AG04449 (cell line): ENCODE measurements at regions not wholly inside any gene's neighbourhood (a gene's known extent, or its start where the extent isn't known, plus 50 kb on each side); places are given as distances from the start of the nearest gene placed in this dataset.

ENCODE experiments used
- CTCF ChIA-PET: fragments of 350-600 bp; formaldehyde crosslinking; extraction: SDS; loops from one replicate; lab custom pipeline; 2021; ENCODE audit warnings: antibody characterized with exemption; lab: Yijun Ruan, JAX
- POLR2A ChIA-PET: fragments of 400-600, 350-600 bp; formaldehyde crosslinking; extraction: SDS; loops from one replicate; lab custom pipeline; 2020; ENCODE audit warnings: antibody characterized with exemption, inconsistent platforms; lab: Yijun Ruan, JAX
- DNase-seq: peaks from one replicate; pipeline ENCODE4 v3.0.0-alpha.2; 2010; ENCODE audit warnings: low read depth, low spot score
- H3K4me3 ChIP-seq: 2 replicates; pipeline ENCODE4 v1.5.1; 2011; ENCODE audit warnings: low read depth, mild to moderate bottlenecking, control low read depth, low read length
- CTCF ChIP-seq: IDR thresholded peaks from one replicate; pipeline ENCODE4 v1.5.1; 2011; ENCODE audit warnings: mild to moderate bottlenecking, moderate library complexity, low read length, control low read depth, inconsistent platforms; ENCODE audit not compliant: insufficient read depth; ENCODE audit errors: missing control alignments

- no peak overlapping the region for H3K4me3 ChIP-seq
- DNase-seq = no peak
- no peak for TF ChIP-seq CTCF
- POLR2A ChIA-PET = interaction anchor here (1.0 kb wide), 1 partner anchor 60 kb away, joined by 3 read pairs; no protein-coding TSS in a partner anchor
- CTCF ChIA-PET = interaction anchor here (0.7 to 4.6 kb wide), 17 partner anchors 11 to 610 kb away, joined by 3 to 41 read pairs (median 4); no protein-coding TSS in a partner anchor
These were observed 567.2 kb downstream of the CAAP1 start for GRCh38 chr9:26325444-26325829.

DNA sequence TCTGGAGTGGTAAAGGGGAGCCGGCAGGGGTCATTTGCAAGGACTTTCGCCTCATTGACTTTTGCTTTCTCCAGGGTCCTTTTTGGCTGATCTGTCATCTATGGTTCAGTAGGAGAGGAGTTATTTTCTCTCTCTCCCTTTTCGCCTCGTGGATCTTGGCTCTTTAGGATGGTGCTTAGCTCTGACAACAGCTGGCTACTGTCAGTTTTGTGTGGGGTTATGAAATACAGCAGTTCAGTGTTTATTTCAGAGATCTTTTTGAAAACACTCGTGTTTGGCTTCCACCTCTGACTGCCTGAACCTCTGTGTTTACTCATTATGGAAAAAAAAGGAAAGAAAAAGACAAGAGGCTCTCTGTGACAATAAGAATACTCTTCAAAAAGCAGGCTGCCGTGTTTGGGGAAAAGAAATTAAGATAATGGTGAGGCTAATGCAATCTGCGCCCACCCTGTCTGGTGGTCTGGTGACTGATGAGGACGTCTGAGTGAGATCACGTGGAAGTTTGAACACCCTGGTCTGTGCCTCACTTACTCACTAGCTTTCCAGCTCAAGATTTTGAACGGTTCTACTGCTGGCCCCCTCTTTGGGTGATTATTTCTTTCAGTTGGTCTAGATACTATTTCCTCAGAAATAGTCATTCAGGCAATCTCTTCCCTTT lies 567.7 kb downstream of the CAAP1 start:
- TF ChIP-seq CTCF = no peak
- no peak overlapping the region for H3K4me3 ChIP-seq
- ChIA-PET CTCF (interaction anchor here (0.9 to 4.6 kb wide), 14 partner anchors 11 to 433 kb away, joined by 3 to 41 read pairs (median 4); no protein-coding TSS in a partner anchor), POLR2A (interaction anchor here (1.0 kb wide), 1 partner anchor 60 kb away, joined by 3 read pairs; no protein-coding TSS in a partner anchor)
- no peak for DNase-seq

- no peak overlapping the region for H3K4me3 ChIP-seq
- TF ChIP-seq CTCF = no peak
- ChIA-PET CTCF (no interaction called here), POLR2A (no interaction called here)
- no peak for DNase-seq
These were observed 570.7 kb downstream of the CAAP1 start for GRCh38 chr9:26321935-26322334.

- TF ChIP-seq CTCF = no peak
- DNase-seq = no peak
- ChIA-PET POLR2A (no interaction called here), CTCF (no interaction called here)
- H3K4me3 ChIP-seq = no peak overlapping the region
These were observed 572.7 kb downstream of the CAAP1 start for GRCh38 chr9:26319859-26320258.

GRCh38 chr9:26313108-26313507 lies 579.5 kb downstream of the CAAP1 start:
- DNase-seq = no peak
- POLR2A ChIA-PET = no interaction called here
- no peak overlapping the region for H3K4me3 ChIP-seq
- TF ChIP-seq CTCF = no peak
- CTCF ChIA-PET = interaction anchor here (4.4 kb wide), 1 partner anchor 13 kb away, joined by 25 read pairs; no protein-coding TSS in a partner anchor

DNA sequence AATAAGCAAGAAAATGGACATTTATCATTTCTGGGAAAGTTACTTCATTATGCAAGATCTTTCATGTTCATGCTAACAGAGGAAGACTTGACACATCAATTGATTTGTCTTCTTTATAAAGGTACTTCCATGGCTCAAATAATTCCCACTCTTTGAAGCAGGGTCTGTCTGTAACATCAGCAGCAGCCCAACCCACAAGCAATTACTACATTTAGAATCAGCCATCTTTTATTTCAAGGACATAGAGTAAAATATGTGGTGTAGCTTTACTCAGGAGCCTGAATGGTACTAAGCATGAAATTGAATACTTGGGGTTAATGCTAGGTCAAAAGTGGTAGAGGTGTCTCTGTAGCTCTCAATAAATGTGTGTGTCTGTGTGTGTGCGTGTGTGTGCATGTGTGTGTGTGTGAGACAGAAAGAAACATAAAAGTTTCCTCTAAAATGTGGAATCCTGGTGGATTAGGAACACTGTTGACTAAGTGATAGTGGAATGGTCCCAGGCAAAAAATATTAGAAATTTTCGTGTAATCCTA lies 581.1 kb downstream of the CAAP1 start:
- ChIA-PET POLR2A (no interaction called here), CTCF (no interaction called here)
- TF ChIP-seq CTCF = no peak
- no peak overlapping the region for H3K4me3 ChIP-seq
- DNase-seq = no peak
